SIG-M5 treated with dmso at 0.1 percent for 504 hours (cell line): ENCODE measurements at regions not wholly inside any gene's neighbourhood (a gene's known extent, or its start where the extent isn't known, plus 50 kb on each side); places are given as distances from the start of the nearest gene placed in this dataset.
"Not testable (repeated sequence)": the region's sequence is repeated elsewhere in the genome, so short reads cannot be mapped to it uniquely, and the experiment has no call there.

ENCODE experiments used
- DNase-seq: peaks from one replicate; lab custom pipeline; 2025; ENCODE audit not compliant: unreplicated experiment; lab: John Stamatoyannopoulos, UW

DNA sequence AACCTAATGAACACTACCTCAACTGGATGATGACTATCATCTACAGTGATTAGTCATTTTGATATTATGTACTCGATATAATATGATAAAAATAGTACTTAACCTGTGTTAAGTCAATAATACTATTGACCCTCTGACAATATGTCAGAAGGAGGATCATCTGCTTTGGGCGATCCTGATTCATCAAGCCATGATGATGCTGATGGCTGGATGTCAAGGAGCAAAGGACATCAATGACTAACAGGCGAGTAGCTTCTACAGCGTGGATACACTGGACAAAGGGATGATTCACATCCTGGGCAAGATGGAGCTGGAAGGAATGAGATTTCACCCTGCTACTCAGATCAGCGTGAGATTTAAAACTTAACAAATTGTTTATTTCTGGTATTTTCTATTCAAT, 94.4 kb upstream of the SKAP2 start:
- DNase-seq: no peak

DNA sequence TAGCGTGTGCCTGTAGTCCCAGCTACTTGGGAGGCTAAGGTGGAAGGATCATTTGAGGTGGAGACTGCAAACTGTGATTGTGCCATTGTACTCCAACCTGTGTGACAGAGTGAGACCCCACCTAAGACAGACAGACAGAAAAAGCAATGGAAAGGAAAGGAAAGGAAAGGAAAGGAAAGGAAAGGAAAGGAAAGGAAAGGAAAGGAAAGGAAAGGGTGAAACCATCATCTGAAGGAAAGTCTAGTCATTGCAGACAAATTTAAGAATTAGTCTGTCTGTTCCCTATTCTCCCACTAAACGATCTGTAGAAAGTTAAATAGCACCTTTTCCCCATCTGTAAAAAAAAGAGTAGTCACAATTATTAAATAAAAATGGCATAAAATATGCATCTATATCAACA, 91.1 kb upstream of the SKAP2 start:
- no peak for DNase-seq

DNA sequence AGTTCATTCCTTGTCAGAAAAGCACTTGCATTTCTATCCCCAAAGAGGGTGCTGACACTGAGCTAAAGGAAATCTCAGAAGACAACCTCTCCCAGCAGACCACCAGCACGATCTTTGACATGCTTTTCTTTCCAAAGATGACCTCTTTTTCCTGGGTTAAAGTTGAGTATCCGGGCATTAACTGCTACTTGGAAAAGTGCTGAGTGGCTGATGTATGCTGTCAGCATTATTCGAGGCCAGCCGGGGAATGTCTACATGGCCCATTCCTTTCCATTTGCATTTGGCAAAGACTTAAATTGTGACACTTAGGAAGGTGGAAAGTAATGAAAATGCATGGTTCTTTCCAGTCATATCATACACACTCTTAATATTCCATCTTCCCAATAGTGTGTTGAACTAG, 90.6 kb upstream of the SKAP2 start:
- no peak for DNase-seq

DNA sequence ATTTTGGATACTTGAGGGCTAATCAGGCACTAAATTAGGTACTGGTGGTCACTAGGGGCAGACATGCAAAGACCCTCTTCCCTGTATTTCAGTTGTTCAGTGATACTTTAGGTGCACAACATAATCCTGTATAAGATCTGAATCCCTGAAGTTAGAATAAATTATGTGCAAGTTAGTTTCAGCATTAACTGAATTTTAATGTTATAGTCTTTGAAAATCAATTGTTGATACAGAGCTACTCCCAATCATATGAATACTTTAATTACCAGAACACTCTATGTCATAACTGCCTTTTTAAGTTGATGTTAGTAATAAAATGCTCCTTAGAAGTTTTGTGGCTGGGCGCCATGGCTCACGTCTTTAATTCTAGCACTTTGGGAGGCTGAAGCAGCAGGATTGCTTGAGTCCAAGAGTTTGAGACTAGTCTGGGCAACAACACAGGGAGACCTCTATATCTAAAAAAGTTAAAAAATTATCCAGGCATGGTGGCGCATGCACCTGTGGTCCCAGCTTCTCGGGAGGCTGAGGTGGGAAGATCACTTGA, 87.1 kb upstream of the SKAP2 start:
- no peak for DNase-seq

DNA sequence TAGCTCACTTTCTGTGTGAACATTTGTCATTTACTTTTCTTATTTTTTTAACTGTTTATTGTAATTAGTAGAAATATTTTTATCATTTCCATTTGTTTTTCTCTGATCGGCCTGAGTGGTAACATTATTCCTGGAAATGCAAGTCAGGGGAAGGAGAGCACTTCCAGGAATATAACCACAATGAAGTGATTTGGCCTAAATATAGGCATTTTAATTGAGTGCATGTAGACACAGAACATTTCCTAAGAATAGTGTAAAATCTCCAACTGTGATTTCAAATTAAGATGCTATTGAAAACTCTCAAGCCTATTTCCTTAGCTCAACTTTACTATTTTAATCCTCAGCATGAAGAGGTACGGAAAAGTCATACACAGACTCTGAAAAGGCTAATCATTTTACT, 86.5 kb upstream of the SKAP2 start:
- DNase-seq: no peak

DNA sequence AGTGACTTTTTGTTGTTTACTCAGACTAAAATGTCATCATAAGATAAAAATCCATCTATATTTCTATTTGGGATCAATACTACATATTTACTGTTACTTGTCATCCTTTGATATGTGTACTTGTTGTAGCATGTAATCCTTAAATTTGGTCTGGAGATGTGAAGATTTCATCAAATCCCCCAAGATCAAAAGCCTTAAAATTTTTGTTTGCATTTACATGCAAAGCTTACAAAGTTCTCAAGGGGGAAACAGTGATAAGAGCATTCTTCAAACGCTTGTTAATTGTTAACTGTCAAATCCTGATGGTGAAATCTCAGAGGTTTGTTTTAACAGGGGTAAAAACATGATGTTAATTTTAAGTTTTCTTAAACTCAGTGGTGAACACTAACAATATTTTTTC, 84.9 kb upstream of the SKAP2 start:
- no peak for DNase-seq

DNA sequence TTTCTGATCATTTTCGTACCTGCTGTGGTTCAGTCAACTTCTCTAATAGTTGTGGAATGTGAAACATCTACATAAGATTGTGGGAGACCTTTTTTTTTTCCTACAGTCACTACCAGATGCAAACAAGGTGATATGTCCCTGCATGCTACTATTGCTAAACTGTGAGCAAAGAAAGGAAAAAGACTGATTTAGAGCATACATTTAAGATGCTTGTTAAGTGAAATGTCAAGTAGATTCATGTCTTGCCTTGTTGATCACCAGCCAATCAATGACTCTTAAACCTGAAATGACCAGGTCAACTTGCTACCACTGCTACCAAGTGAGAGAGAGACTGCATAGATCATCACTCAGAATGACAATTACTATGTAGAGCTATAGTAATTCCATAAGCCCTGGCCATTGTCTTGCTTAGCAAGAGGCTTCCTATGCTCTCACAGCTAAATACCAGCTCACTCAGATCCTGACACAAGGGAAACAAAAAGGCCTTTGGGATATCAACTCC, 84.3 kb upstream of the SKAP2 start:
- DNase-seq: no peak

DNA sequence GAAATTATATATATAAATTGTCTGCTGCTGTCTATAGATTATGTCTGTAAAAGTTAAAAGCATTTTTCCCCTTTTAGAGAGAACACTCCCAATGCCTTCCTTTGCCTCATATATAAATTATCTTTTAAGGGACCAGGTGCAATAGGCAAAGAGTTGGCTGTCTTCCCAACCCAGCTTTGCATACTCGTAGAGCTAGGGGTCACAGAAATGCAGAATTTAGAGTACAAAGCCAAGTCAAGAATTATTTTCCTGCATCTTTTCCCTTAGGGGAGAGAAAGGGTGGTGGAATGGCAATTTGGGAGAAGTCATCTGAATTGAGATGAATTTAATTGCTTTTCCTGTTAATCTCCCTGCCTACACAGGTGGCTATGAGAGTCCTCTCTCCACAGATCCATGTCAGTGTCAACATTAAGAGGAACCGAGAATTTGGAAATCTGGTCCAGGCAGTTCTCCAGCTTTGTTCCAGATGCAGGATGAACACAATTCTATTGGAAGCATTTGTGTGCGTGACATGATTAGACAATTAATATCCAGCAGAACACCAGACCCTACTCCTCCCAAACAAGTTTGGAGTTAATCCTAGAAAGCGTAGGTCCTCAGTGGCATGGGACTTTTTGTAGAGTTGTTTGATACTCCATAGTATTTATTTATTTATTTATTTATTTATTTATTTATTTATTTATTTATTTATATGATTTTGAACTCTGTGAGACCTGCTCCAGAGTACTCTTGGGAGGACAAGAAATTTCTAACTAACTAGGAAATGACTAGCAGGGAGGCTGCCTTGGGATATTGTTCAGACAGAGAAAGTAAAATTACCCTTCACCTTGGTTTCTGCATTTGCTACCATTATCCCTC, 80.3 kb upstream of the SKAP2 start:
- no peak for DNase-seq

DNA sequence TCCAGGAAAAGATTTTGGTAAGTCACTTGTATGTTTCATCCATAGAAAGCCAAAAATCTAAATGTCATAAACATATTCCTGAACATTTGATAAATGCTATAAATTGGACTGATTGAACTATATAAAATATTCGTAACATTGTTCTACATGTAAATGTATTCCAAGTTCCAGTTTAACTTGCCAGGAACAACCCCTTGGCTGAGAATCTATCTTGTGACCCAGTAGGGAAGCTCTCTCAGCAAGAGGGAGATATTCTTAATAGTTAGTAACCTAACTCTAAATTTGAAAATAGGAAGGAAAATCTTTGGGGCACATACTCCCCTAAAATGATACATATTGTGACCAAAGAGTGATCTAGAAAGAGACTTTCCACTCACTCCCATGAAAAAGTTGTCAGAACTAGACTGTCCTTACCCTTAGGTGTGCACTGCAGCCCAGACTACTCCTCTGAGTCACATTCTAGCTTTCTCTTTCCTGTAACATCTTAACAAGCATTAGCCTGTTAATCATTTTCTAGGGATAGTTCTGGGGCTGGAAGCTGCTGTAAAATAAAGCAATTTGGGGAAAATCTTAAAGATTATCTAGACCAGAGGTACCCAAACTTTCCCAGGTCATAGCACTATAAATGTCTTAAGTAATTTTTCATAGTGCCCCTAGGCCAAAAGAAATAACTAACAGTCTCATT, 73.7 kb upstream of the SKAP2 start:
- DNase-seq: no peak

DNA sequence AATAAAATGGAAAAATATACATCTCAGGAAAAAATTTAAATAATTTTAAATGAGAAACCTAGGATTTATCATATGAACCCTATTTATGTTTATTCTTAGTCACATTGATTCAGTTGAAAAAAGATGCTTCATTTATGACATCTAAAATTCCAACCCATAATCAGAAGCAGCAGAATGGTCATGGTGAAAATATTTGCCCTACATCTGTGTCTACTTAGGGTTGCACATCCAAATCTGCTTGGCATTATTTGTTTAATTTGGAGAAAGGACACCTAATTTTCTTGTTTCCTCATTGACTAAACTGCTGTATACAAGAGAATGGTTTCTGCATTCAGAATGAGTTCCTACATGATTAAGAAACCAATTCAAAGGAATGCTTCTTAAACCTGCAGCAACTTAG, 72.9 kb upstream of the SKAP2 start:
- DNase-seq: no peak

DNA sequence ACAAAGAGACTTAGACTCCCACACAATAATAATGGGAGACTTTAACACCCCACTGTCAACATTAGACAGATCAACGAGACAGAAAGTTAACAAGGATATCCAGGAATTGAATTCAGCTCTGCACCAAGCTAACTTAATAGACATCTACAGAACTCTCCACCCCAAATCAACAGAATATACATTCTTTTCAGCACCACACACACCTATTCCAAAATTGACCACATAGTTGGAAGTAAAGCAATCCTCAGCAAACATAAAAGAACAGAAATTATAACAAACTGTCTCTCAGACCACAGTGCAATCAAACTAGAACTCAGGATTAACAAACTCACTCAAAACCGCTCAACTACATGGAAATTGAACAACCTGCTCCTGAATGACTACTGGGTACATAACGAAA, 68.2 kb upstream of the SKAP2 start:
- not testable (repeated sequence) for DNase-seq

DNA sequence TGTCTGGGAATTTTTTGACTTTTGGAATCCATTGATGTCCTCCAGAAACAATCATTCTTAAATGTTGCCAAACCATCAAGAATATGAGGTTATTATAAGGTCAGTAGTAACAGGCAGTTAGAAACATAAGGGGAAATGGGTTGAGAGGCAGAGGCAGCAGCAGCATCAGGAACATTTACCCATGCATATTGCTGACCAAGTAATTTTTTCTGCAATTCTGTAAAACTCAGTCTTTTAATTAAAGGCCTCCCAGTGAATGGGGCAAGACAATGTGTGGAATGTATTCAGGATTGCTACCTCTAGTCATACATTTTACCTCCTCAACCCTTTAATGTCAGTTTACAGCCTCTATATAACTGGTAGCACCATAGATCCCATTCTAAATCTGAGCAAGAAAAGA, 66.5 kb upstream of the SKAP2 start:
- no peak for DNase-seq

DNA sequence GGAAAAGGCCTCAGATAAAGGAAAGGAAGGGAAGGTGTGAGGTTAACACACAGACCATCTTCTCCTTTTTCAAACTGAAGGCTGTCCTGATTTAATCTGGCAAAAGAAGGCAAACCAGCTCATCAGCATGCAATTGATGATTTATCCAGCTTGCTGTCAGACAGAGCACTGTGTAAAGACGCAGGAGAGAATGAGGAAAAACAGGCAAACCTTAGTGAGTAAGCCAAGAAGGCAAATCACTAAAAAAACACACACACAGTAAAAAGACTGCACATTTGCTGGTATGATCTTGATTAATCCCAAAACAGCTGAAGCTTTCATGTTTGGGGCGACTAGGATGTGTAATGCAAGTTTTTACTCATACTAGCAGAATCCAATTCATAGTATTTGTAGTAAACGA, 65.8 kb upstream of the SKAP2 start:
- DNase-seq: no peak

DNA sequence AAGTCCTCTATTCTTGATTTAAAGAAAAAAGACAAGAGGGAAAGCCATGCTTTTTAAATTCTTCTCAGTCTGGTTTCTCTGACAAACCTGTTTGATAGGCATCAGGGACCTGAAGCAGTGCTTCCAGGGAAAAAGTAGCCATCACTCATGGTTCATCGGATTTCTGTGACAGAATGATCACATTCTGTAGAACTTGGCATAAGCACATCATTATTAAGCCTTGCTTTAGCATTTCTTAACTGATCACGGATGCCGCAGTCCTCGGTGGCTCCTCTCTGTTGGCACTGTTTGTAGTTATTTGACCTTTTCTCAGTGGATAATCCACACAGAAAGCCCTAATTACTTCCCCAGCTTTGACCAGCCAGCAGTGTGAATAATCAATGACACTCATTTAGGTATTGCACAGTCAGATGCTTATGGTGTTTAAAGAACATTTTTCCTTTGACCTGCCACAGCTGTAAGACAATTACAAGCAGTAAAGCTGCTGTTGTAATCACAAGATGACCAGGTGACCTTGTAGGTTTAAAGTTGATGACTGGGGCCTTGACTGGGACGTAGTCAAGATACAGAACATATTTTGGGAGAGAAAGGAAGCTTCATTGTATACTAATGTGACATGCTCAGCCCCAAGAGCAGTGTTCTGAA, 64.4 kb upstream of the SKAP2 start:
- DNase-seq: no peak

DNA sequence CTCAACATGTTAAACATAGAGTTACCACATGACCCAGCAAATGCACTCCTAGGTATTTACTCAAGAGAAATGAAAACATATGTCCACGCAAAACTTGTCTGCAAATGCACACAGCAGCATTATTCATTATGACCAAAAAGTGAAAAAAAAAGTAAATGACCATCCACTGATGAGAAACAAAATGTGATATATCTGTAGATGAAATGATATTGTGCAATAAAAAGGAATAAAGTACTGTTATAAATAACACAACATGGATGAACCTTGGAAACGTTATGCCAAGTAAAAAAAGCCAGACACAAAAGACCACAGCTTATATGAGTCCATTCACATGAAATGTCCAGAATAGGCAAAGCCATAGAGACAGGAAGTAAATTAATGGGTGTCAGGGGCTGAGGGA, 61.4 kb upstream of the SKAP2 start:
- DNase-seq: no peak

DNA sequence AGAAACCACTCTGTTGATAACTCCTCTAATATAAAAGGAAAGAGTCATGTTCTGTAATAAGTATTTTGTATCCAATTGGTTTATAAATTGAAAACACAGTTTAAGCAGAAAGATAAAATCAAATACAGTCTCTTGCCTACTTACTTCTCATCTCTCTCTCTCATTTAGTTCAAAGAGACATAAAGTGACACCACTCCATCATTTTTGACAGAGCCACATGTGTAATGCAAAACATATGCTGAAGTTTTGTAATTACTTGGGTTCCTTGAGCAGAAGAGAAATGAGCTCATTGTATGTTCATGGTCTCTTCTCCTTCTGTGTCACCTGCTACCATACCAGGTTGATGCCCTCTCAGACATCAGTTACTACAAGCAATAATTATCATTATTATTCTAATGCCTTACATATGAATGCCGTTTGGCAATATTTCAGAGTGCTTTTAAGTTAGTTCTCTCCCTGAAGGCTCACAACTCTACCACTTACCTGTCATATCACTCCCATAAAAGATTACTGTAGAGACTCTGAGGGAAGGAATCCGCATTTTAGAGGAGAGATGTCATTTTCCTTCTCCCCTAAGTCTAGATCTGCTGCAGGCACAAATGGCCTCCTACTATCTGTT, 59.9 kb upstream of the SKAP2 start:
- no peak for DNase-seq

DNA sequence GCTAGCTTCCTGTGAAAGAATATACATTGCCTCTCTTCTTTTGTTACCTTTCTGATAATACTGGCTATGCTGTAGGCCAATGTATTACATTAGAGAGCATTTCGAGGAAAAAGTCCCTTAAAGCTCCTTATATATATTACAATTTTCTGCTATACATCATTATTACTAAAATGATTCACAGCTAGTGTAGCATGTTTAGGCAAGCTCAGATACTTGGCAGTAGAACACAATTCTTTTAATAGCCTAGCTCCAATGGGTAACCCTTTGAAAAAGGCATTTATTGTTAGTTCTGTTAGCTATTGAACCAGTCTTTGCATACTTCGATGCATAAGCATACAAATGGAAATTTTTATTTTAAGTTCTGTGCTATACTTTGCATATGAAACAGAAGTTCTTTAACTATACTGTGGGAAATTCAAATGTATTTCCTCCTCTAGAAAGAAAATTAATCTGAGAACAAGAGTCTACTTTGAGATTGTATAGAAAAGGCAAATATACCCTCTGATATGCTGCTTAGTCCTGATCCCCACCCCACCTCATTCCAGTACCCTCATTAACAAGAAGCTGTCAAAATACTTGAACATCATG, 55.6 kb upstream of the SKAP2 start:
- no peak for DNase-seq

DNA sequence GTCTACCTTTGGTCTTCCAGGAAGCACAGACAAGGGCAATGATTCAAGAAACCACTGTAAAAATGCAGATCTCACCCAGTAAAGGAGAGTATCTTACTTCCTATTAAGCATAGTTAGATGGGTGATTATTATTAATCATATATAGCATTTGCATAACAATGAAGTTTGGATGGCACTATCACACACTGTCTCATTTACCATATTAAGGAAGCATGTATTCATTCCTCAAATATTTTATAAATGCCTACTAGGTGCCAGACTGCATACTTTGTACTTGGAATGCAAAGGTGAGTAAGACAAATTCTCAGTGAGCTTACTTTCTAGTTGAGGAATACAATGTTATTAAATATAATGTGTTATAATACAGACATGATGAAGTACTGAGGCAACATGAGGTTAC, 53.9 kb upstream of the SKAP2 start:
- DNase-seq: no peak

DNA sequence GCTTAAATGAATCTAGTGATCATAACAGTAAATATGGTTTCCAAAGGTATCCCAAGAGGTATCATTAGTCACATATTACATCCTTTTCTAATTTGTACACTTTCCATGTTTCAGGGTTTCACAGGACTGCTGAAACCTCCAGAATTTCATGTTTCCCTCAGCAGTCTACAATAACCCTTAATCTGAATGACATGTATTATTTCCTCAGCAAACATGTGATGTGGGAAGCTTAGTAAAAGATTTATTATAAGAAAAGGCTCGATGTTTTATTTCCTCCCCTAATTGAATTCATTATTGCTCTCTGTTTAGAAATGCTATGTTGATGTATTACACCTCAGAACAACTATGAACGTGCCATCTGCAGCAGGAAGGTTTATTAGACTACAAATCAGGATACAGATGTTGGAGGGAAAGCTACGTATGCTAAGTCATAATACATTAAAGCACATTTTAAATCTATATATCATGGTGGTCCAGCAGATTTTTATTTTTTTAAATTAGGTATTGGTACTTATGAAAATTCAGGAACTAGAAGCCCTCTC, 52.5 kb upstream of the SKAP2 start:
- DNase-seq: no peak

DNA sequence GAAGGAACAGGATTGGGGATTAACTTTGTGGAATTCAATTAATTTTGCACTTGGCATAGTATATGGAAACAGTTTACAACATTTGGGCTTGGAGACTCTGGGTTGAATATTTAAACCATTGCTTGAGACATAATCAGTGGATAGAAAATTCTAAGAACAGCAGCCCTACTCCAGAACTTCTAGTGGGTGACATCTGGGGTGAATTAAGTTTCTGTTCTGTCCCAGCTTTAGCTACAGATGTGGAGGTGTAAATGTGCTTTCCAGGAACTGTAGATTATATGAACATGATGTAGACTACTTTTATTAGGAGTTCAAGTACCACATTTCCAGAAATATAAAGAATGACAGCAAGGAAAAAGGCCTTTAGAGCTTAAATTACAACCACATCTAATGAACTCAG, 51.9 kb upstream of the SKAP2 start:
- no peak for DNase-seq
